Amygdala (tissue), 56 donors: ENCODE measurements at regions not wholly inside any gene's neighbourhood (a gene's known extent, or its start where the extent isn't known, plus 50 kb on each side); places are given as distances from the start of the nearest gene placed in this dataset.

Experiments used
- DNase-seq, 56 donors: peaks; one replicate each; lab custom pipeline; 2025; lab: John Stamatoyannopoulos, UW

DNA sequence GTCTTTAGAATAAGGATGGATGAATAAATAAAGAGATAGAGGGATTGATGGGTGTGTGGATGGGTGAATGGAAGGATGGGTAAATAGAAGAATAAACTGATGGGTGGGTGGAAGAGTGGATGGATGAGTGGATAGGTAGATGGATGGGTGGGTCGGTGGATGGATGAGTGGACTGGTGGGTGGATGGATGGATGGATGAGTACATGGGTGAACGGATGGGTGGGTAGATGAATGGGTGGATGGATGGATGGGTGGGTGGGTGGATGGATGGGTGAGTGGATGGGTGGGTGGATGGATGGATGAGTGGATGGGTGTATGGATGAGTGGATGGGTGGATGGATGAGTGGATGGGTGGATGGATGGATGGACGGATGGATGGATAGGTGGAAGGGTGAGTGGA, 65.7 kb upstream of the FOXC1 start:
- DNase-seq = no peak

DNA sequence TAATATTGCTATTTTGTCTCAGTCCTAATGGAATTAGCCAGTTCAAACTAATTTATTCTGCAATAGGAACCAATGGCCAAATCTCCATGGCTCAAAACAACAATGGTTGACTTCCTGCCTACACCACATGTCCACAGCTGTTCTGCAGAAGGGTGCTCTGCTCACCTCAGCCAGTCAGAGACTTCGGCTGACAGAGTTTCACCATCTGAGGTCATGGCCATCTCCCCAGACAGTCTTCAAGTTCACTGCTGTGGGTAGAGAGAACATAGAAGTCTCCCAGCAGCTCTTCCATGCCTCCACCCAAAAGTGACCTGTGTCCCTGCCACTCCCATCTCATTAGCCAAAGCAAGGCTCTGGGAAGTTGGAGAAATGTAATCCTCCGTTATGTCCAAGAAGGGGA, 65.1 kb upstream of the FOXC1 start:
- no peak for DNase-seq

- DNase-seq = no peak
Observed at GRCh38 chr6:1545654-1546053, 64.1 kb upstream of the FOXC1 start.

GRCh38 chr6:1547785-1548184, 61.9 kb upstream of the FOXC1 start:
- DNase-seq = no peak

DNA sequence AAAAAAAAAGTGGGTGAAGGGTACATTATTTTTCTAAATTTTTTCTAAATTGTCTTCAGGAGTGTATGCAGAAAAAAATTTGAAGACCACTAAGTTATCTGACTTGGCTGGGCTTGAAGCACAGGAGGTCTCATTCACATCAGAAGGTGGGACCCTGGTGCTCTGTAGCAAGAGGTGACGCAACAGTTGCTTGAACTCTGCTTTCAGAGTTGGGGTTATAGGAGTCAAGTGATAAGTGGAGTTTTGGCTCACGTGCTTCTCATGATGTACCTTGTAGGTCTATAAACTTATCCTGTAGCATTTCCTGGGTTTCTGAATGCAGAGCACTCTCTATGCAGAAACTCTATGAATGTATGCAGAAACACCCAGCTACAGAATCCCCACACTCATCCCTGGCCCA, 58.5 kb upstream of the FOXC1 start:
- DNase-seq = no peak

DNA sequence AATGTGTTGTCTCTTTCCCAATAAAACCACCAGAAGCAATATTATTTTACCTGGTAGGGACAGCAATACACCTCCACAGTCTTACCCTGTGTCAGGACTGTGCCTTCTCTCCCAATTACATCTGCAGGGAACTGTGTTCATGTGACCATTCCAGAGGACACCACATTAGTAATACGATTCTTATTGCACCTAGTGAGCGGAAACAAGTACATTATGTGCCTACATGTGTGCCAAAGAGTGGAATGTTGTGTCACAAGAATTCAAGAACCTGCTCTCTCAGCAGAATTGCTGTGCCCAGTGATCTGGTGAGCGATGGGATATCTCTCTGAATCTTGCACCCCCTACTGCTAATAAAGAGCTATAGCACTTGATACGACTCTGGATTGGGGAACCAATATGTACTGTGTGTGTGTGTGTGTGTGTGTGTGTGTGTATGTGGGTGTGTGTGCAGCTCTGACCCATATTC, 57.4 kb upstream of the FOXC1 start:
- DNase-seq = peak in 1 of 56 donors; percentile 13

DNA sequence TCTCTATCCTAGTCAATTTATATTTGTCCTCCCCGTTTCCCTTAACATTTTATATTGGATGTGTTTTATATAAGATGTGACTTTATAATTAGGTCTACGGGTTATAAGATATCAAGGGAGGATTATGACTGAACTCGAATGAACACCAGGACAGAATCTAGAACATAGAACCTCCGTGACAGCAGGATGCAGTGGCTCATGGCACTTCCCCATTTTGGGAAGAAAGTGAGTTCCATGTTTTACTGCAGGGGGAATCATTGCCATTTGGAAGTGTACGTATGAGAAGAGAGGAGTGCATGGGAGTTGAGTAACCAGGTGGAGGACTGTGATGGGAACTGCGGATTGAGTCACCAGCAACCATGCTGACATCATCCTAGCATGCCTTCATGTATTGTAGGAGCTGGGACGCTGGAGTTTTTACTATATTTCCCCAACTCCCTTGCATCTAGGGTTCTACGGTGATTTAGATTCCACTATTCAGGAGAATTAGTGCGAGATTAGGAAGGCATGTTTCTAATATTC, 56.1 kb upstream of the FOXC1 start:
- no peak for DNase-seq

DNA sequence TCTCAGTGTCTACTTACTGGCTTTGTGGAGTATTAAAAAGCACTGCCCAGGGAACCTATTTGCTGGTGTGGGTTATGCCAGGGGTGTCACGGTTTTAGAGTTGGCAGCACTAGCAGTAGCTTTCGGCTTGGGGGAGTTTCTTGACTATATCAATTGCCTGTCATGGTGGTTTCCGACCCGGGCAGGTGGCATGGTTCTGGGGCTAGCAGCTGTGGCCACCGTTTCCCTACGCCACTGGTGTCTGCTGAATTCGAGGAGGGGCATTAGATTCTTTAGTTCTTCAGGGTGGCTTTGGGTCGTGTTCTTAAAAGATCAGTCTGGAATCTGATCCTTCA, 55.6 kb upstream of the FOXC1 start:
- DNase-seq = no peak

DNA sequence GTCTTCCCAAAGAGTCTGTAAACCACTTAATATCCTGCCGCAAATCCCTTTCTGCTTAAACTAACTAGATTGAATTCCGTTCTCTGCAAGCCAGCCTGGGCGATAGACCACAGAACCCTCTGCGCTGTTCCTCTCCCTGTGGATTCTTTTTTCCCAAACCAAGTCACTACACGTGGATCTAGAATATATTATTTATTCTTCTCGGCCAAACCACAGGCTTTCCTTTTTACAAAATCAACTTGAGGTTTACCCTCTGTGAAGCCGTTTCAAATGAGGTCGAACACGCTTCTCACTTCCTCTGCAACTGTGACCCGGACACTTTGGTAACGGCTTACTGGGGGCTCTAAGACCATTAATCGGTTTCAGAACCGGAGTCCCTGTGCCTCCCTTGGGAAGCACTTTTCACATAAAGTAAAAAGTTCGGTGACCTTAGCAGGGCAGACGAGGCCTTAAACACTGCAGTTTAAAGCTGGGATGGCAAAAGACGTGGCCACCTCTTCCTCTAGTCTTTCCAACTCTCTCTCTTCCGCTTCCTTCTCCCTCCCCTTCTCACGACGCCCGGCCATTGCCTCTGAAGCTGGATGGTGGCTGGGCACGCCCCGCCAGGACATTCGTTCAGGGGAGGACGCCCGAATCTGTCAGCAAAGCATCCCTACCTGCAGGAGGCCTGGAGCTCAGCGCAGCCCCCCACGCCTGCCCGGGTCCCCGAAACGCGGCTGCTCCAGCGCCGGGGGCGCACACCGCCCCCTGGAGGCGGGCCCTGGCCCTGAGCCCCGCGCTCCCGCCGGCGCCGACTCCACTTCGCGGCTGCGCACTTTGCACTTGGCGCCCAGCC, 55.0 kb upstream of the FOXC1 start:
- DNase-seq = peak in 50 of 56 donors; percentile 14 to 85 (median 56)

DNA sequence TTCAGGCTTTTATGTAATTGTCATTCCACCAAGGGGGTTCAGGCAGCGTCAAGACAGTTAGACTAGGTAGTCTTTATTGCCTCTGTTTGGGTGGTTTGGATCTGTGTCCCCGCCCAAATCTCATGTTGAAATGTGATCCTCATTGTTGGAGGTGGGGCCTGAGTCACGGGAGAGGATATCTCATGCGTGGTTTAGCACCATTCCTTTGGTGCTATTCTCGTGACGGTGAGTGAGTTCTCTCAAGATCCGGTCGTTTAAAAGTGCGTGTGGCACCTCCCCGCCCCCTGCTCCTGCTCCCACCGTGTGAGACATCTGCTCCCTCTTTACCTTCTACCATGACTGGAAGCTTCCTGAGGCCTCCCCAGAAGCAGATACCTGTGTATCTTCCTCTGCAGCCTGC, 51.3 kb upstream of the FOXC1 start:
- DNase-seq = no peak
